Fibroblast of pulmonary artery (primary cell): ENCODE measurements at regions not wholly inside any gene's neighbourhood (a gene's known extent, or its start where the extent isn't known, plus 50 kb on each side); places are given as distances from the start of the nearest gene placed in this dataset.

ENCODE experiments used
- DNase-seq: peaks from one replicate; pipeline ENCODE4 v3.0.0-alpha.2; 2010; ENCODE audit warnings: low read depth
- H3K4me3 ChIP-seq: replicated peaks from 2 replicates; pipeline ENCODE4 v1.5.1; 2011; ENCODE audit warnings: low read depth, mild to moderate bottlenecking, control low read depth, low read length, moderate library complexity
- TF ChIP-seq, protein P1 (sequence below): IDR thresholded peaks from 2 replicates; pipeline ENCODE4 v1.5.1; 2011; ENCODE audit warnings: mild to moderate bottlenecking, control low read depth, low read length, inconsistent platforms; ENCODE audit errors: missing control alignments

DNA sequence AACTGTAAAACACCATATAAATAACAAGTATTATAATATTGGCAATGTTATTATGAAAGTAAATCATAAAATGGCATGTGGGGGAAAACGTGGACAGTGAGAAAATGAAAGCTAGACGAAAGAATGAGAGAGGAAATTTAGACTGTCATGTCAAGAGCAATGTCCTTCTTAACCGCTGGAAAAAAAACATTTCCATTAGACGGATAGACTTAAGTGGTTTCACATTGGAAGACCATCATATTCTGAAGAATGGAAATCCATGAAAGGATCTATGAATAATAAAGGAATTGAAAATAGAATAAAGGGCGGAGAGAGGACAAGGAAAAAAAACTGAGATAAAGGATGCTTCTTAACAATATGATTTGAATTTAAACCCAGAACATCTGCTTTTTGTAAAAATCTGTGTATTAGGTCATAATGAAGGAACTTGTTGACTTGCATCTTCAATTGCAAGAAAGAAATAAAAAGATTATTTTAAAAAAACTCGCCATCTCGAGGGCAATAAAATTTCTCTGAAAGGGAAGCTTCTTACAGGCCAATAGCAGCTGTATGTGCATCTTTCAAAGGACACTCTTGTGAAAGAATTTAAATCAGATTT lies 90.6 kb downstream of the SPRY2 start:
- no peak for DNase-seq
- TF ChIP-seq, protein P1, sequence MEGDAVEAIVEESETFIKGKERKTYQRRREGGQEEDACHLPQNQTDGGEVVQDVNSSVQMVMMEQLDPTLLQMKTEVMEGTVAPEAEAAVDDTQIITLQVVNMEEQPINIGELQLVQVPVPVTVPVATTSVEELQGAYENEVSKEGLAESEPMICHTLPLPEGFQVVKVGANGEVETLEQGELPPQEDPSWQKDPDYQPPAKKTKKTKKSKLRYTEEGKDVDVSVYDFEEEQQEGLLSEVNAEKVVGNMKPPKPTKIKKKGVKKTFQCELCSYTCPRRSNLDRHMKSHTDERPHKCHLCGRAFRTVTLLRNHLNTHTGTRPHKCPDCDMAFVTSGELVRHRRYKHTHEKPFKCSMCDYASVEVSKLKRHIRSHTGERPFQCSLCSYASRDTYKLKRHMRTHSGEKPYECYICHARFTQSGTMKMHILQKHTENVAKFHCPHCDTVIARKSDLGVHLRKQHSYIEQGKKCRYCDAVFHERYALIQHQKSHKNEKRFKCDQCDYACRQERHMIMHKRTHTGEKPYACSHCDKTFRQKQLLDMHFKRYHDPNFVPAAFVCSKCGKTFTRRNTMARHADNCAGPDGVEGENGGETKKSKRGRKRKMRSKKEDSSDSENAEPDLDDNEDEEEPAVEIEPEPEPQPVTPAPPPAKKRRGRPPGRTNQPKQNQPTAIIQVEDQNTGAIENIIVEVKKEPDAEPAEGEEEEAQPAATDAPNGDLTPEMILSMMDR, result no peak
- H3K4me3 ChIP-seq, result no peak overlapping the region

DNA sequence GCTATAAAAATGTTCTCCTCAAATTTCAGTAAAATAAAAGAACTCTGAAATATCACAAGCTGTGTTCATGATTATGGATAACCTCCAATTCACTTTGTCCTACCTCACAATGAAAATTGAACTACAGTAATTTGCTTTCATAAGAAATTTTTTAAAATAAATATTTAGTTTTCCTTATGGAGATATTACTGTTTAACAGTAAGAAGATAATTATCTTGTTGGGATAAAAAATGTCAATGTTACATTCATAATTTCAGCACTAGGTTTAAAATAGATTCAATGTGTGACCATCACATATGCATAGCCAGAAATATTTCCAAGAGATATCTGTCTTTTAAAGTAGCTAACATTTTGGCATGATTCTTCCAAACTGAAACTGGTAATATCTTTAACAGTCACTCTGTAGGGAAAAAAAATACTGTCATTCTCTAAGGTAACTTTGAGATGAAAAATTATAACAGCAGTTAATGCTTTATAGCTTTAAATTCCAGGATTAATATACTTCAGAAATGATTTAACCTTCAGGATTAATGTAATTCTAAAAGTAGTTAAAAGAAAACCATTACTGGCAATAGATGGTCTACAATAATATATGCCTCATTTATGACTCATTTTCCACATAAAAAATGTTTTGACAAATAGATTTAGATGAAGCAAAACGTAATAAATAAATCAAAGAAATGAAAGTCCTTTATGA lies 91.3 kb downstream of the SPRY2 start:
- TF ChIP-seq, protein P1, result no peak
- no peak for DNase-seq
- no peak overlapping the region for H3K4me3 ChIP-seq

DNA sequence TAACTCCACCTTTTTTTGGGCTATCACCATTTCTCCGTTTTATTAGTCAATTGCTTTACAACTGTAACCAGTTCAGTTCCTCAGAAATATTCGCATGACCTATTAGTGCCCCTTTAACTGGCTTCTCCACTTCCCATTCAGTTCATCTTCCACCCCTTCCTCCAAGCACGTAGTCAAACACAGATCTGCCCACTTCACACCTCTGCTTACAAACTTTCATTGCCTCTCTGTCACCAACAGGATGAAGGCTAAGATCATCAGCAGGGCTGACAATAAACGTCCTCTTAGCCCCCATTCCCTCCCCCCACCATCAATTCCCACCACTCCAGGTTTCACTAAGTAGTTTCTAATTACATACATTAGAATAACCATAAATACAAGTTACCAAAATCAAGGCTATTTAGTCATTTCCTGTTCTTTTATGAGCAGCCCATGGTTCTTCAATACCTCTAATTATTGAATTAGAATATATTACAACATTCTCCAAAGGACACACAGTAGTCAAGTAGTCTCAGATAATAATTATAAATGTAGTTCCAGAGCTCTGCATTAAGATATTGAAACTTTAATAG lies 95.7 kb downstream of the SPRY2 start:
- TF ChIP-seq, protein P1, result no peak
- DNase-seq, result no peak
- no peak overlapping the region for H3K4me3 ChIP-seq

DNA sequence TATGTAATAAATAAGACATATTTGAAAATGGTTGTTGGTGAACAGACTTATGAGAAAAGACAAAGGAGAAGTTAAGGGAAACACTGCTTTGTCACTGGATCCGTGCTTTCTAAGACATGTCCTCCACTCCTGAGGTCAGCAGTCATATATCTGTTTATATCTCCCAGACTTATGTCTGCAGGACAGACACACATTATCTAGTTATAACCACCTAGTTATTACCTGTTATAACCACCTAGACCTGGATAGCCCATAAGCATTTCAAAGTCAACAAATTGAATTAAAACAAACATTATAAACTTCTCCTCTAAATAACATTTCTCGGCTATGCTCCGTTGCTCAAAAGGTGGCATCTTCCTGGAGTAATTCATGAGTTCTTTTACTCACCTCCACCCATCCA lies 96.4 kb downstream of the SPRY2 start:
- no peak overlapping the region for H3K4me3 ChIP-seq
- TF ChIP-seq, protein P1, result no peak
- DNase-seq, result peak; percentile 29

DNA sequence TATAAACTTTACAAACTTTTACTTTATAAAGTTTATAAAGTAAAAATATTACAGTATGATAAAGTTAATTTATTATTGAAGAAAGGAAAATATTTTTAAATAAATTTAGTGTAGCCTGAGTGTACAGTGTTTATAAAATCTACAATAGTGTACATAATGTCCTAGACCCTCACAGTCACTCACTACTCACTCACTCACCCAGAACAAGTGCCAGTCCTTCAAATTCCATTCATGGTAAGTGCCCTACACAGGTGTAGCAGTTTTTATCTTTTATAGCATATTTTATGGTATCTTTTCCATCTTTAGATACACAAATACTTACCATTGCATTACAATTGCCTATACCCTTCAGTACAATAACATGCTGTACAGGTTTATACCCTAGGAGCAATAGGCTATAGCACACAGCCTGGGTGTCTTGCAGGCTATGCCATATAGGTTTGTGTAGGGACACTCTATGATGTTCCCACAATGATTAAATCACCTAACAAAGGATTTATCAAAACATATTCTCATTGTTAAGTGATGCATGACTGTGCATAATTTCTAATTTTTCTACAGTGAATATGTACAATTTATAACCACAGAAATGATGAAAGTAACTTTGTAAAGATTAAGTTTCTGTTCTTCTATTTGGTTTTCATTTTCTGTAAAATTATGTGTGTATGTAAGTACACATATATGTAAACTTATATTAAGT lies 98.0 kb downstream of the SPRY2 start:
- TF ChIP-seq, protein P1, result no peak
- no peak for DNase-seq
- H3K4me3 ChIP-seq, result no peak overlapping the region

DNA sequence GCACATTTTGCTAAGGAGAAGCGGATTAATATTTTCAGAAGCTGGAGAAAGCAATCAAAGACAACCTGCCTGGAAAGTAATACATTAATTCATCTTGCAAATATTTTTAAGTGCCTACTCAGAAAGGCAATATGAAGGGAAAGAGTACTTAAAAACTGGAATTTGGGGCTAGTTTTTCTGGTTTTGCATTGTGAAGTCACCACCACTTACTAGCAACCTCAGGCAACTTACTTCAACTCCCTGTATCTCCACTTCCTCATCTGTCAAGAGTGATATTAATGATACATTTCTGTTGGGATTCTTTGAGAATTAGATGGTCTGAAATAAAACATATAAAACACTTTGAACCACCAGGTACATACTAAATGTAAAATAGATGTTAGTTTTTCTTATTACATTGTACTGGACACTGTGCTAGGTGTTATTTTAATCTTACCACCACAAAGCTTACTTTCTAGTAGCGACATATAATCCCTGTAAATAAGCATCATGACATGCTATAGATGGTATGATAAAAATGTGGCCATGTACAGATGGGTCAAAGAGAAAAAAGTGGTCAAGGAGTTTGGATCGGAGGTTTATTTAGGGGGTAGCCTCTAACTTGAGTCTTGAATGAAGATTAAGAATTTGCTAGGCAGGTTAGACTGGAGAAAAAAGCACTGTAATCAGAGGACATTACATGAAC lies 101.2 kb downstream of the SPRY2 start:
- TF ChIP-seq, protein P1, result no peak
- H3K4me3 ChIP-seq, result no peak overlapping the region
- no peak for DNase-seq
